HUES6 (cell line): ENCODE measurements at regions not wholly inside any gene's neighbourhood (a gene's known extent, or its start where the extent isn't known, plus 50 kb on each side); places are given as distances from the start of the nearest gene placed in this dataset.
"Not testable (repeated sequence)": the region's sequence is repeated elsewhere in the genome, so short reads cannot be mapped to it uniquely, and the experiment has no call there.

Experiments
- H3K27ac ChIP-seq: 2 replicates; pipeline ENCODE4 v1.7.0; 2013; ENCODE audit warnings: low read depth, mild to moderate bottlenecking, low read length, inconsistent platforms
- H3K27me3 ChIP-seq: 2 replicates; pipeline ENCODE4 v1.6.1; 2013; ENCODE audit warnings: low read length; ENCODE audit not compliant: control insufficient read depth, insufficient read depth
- H3K36me3 ChIP-seq: 2 replicates; pipeline ENCODE4 v1.6.1; 2013; ENCODE audit warnings: low read length; ENCODE audit not compliant: control insufficient read depth, insufficient read depth
- H3K4me1 ChIP-seq: 2 replicates; pipeline ENCODE4 v1.6.1; 2013; ENCODE audit warnings: low read length; ENCODE audit not compliant: control insufficient read depth, insufficient read depth
- H3K4me3 ChIP-seq: 2 replicates; pipeline ENCODE4 v1.5.1; 2013; ENCODE audit warnings: low read depth, low read length
- H3K9ac ChIP-seq: one replicate; pipeline ENCODE4 v1.6.1; 2013; ENCODE audit warnings: mild to moderate bottlenecking, low read length
- H3K9me3 ChIP-seq: 2 replicates; pipeline ENCODE4 v1.6.1; 2013; ENCODE audit warnings: low read depth, low read length; ENCODE audit not compliant: control insufficient read depth, insufficient read depth

DNA sequence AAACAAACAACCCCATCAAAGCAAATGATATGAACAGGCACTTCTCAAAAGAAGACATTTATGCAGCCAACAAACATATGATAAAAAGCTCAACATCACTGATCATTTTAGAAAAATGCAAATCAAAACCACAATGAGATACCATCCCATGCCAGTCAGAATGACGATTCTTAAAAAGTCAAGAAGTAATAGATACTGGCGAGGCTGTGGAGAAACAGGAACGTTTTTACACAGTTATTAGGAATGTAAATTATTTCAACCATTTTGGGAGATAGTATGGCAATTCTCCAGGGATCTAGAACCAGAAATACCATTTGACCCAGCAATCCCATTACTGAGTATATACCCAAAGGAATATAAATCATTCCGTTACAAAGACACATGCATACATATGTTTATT, 370.4 kb downstream of the HHIPL2 start:
- H3K9ac ChIP-seq, H3K4me1 ChIP-seq, H3K27ac ChIP-seq, H3K27me3 ChIP-seq, H3K9me3 ChIP-seq, H3K36me3 ChIP-seq, H3K4me3 ChIP-seq: not testable (repeated sequence)

DNA sequence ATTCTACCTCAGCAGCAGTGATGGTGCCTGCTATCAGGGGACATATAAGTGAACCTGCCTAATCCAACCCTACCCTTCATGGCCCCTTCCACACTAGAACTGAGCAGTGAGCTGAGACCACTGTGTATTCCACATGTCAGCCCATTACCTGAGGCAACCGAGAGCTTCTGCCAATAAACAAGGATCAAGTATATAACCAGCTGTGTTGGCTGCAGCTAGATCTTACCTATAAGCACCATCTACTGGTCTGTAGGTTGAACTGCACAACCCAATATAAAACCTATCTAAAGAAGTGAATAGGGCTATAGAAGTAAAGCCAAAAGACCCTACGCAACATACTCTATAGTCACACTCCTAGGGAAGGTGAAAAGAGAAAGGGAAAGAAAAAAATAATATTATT, 376.9 kb downstream of the HHIPL2 start:
- Histone ChIP-seq H3K27me3 (no peaks in the 10 kb centered on the region), H3K9ac (no peak overlapping the region), H3K27ac (no peak overlapping the region), H3K4me3 (no peak overlapping the region), H3K9me3 (no peaks in the 10 kb centered on the region), H3K36me3 (no peaks in the 10 kb centered on the region), H3K4me1 (peaks cover 3% of the 10 kb centered on the region; the same call in 1 of the 2 replicates)

DNA sequence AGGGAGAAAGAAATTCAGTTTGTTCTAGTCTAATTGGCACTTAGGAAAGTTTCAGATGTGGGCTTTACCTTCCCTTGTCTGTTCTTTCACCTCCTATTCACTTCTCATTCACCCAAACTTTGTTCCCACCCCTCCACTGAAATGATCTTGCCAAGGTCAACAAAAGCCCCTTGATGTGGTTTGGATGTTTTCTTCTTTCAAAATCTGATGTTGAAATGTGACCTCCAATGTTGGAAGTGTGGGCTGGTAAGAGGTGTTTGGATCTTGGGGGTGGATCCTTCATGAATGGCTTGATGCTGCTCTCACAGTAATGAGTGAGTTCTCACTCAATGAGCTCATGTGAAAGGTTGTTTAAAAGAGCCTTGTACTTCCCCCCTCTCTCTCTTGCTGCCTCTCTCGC, 379.3 kb downstream of the HHIPL2 start:
- Histone ChIP-seq H3K27ac (no peak overlapping the region), H3K4me1 (peaks cover 3% of the 10 kb centered on the region; the same call in 1 of the 2 replicates), H3K4me3 (no peak overlapping the region), H3K27me3 (no peaks in the 10 kb centered on the region), H3K9me3 (no peaks in the 10 kb centered on the region), H3K9ac (no peak overlapping the region), H3K36me3 (no peaks in the 10 kb centered on the region)

DNA sequence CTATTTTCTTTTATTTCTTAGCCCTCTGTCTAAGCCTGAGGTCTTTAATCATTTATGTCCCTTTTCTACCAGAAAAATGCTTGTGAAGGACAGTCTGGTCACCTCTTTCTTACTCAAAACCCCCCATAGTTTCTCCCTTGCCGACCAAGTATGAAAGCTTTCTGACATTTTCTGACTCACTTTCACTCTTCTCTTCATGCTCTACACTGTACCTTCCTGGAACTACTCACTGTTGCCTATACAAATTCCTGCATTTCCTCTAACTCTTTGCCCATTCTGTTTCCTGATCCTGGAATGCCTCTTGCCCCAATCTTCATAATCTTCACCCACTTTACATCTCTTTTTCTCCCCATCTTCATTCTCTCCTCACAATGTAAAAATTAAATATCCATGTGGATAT, 380.0 kb downstream of the HHIPL2 start:
- Histone ChIP-seq H3K4me1 (peaks cover 3% of the 10 kb centered on the region; the same call in 1 of the 2 replicates), H3K27me3 (no peaks in the 10 kb centered on the region), H3K36me3 (no peaks in the 10 kb centered on the region), H3K9me3 (no peaks in the 10 kb centered on the region), H3K4me3 (no peak overlapping the region), H3K9ac (no peak overlapping the region), H3K27ac (no peak overlapping the region)

DNA sequence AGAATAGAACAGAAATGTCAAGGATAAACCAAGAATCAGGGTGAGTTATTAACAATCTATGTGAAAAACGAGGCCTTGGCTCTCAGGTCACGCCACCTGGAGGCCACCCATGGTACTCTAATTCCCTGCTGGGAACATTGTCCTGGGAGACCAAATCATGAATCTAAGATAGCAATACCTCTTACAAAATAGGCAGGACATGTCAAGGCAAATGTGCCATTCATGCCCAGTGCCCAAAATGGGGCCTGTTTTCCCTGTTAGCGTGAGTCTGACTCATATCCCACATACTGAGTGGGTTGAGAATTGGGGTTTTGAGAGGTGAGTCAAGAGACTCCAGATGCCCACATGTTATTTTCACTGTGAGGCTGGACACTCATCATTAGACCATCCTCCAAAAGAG, 380.8 kb downstream of the HHIPL2 start:
- H3K27me3 ChIP-seq: no peaks in the 10 kb centered on the region
- H3K27ac ChIP-seq: no peak overlapping the region
- H3K4me3 ChIP-seq: no peak overlapping the region
- H3K9ac ChIP-seq: no peak overlapping the region
- H3K4me1 ChIP-seq: peaks cover 3% of the 10 kb centered on the region; the same call in 1 of the 2 replicates
- H3K9me3 ChIP-seq: no peaks in the 10 kb centered on the region
- H3K36me3 ChIP-seq: no peaks in the 10 kb centered on the region

DNA sequence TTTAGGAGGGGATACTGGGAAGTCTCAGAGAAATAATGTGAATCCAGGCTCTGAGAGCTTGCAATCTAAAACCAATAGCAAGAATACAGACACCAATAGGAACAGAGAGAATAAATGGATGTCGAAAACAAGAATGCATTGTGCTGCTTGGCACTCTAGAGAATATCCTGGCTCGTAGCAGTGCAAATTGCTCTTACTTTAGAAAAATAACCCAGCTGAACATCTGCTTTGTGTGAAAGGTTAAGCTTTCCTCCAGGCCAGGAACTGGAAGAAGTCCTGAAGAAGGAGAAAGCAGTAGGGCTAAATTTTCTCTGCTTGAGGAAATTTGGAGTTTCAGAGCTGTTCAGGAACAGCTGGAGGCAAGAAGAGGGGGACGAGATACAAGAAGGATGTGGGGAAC, 382.3 kb downstream of the HHIPL2 start:
- Histone ChIP-seq H3K27me3 (no peaks in the 10 kb centered on the region), H3K27ac (no peak overlapping the region), H3K9ac (no peak overlapping the region), H3K36me3 (no peaks in the 10 kb centered on the region), H3K4me3 (no peak overlapping the region), H3K9me3 (no peaks in the 10 kb centered on the region), H3K4me1 (no peaks in the 10 kb centered on the region)

DNA sequence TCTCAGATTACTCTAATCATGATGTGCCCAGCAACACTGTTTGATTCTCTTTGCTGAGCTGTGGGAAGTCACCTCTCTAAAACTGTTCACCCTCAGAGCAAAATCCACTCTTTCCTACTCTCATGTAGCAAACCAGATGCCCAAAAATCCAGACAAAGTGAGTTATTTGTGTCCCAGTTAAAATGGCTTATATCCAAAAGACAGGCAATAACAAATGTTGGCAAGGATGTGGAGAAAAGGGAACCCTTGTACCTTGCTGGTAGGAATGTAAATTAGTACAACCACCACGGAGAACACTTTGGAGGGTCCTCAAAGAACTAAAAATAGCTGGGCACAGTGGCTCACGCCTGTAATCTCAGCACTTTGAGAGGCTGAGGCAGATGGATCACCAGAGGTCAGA, 384.0 kb downstream of the HHIPL2 start:
- Histone ChIP-seq H3K27me3 (no peaks in the 10 kb centered on the region), H3K9ac (no peak overlapping the region), H3K36me3 (no peaks in the 10 kb centered on the region), H3K4me1 (no peaks in the 10 kb centered on the region), H3K9me3 (no peaks in the 10 kb centered on the region), H3K4me3 (no peak overlapping the region), H3K27ac (no peak overlapping the region)

DNA sequence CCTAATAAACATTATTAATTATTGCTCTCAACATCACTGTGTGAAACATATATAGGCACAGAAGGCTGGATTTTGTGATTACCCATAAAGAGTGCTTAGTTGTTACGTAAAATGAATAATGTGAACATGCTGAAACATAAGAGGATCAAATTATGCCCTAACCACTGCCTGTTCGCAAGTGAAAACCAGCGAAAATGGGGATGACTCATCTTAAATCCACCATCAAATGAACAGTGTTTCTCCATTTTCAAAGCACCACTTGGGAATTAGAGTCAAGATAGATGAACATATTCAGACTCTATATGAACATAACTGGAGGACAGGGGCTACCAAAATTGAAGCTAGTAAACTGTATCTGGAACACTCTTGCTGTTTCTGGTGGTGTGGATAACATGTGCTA, 386.2 kb downstream of the HHIPL2 start:
- Histone ChIP-seq H3K4me3 (no peak overlapping the region), H3K9ac (no peak overlapping the region), H3K4me1 (no peaks in the 10 kb centered on the region), H3K27ac (no peak overlapping the region), H3K36me3 (no peaks in the 10 kb centered on the region), H3K27me3 (no peaks in the 10 kb centered on the region), H3K9me3 (peaks cover 8% of the 10 kb centered on the region; the same call in 1 of the 2 replicates)

DNA sequence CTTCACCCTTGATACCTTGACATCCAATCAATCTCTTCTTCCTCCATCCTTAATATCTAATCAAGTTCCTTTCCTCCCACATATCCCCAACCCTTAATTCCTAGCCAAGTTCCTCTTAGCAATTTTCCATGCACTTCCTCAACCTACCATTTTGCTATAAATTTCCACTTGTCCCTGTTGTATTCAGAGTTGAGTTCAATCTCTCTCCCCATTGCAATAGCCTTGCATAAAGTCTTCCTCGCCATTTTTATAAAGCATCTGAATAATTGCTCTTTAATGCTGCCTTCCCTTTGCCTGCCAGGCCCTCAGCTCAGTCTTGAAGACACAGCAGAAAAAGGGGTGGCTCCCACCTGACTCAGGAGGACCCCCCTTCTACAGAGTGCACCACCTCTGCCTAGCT, 390.3 kb downstream of the HHIPL2 start:
- peaks cover 8% of the 10 kb centered on the region; the same call in 1 of the 2 replicates for H3K9me3 ChIP-seq
- no peak overlapping the region for H3K4me3 ChIP-seq
- H3K27me3 ChIP-seq: no peaks in the 10 kb centered on the region
- H3K4me1 ChIP-seq: no peaks in the 10 kb centered on the region
- H3K9ac ChIP-seq: no peak overlapping the region
- no peak overlapping the region for H3K27ac ChIP-seq
- H3K36me3 ChIP-seq: no peaks in the 10 kb centered on the region

DNA sequence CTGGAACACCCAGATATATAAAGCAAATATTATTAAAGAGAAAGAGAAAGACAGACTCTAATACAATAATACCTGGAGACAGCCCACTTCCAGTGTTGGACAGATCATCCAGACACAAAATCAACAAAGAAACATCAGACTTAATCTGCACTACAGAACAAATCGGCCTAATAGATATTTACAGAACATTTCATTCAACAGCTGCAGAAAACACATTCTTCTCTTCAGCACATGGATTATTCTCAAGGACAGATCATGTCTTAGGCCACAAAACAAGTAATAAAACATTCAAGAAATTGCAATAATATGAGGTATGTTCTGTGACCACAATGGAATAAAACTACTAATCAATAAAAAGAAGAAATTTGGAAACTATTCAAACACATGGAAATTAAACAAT, 398.3 kb upstream of the DUSP10 start:
- H3K27ac ChIP-seq: no peak overlapping the region
- H3K9me3 ChIP-seq: no peaks in the 10 kb centered on the region
- no peaks in the 10 kb centered on the region for H3K36me3 ChIP-seq
- H3K4me3 ChIP-seq: no peak overlapping the region
- H3K4me1 ChIP-seq: no peaks in the 10 kb centered on the region
- no peaks in the 10 kb centered on the region for H3K27me3 ChIP-seq
- H3K9ac ChIP-seq: no peak overlapping the region

DNA sequence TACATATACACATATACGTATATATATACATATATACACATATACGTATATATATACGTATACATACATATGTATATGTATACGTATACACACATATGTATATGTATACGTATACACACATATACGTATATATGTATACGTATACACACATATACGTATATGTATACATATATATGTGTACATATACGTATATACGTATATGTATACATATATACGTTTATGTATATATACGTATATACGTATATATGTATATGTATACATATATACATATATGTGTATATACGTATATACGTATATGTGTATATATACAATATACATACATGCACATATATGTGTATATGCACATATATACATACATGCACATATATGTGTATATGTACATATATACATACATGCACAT, 396.2 kb upstream of the DUSP10 start:
- H3K9me3 ChIP-seq: peaks cover 9% of the 10 kb centered on the region; the same call in 1 of the 2 replicates
- no peaks in the 10 kb centered on the region for H3K27me3 ChIP-seq
- no peaks in the 10 kb centered on the region for H3K36me3 ChIP-seq
- no peak overlapping the region for H3K4me3 ChIP-seq
- H3K27ac ChIP-seq: no peak overlapping the region
- H3K9ac ChIP-seq: no peak overlapping the region
- no peaks in the 10 kb centered on the region for H3K4me1 ChIP-seq

DNA sequence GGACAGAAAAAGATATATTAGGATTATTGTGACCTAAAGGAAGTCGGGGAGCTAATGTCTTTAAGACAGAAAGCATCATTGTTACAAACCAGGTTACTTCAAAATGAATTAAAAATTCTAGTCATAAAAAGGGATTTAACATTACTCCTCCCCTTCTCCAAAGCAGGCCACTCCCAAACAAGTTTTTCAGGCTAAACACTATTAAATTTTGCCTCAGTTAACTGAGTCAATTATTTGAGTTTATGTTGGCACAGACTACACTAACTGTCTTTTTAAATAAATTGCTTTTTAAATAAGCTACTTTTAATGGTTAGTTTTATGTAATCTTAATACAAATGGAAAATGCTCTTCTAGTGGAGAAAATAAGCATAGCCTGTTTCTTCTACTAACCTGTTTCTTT, 395.0 kb upstream of the DUSP10 start:
- Histone ChIP-seq H3K27ac (no peak overlapping the region), H3K9me3 (peaks cover 9% of the 10 kb centered on the region; the same call in 1 of the 2 replicates), H3K36me3 (no peaks in the 10 kb centered on the region), H3K9ac (no peak overlapping the region), H3K4me1 (no peaks in the 10 kb centered on the region), H3K4me3 (no peak overlapping the region), H3K27me3 (no peaks in the 10 kb centered on the region)
